Adrenal gland (tissue), 9 donors: ENCODE measurements at regions not wholly inside any gene's neighbourhood (a gene's known extent, or its start where the extent isn't known, plus 50 kb on each side); places are given as distances from the start of the nearest gene placed in this dataset.

Experiments
- DNase-seq, 7 donors: peaks; one replicate each; pipeline ENCODE4 v3.0.0-alpha.2; 2019 to 2020
- H3K27ac ChIP-seq, 5 donors: fragments of 200-600 bp; sonication (generic) in 4 of 5; 1 replicate in 3 of 5; 2 replicates in 2 of 5; pipeline versions ENCODE4 v1.5.1 to v1.8.0; 2016 to 2020; ENCODE audit warnings: mild to moderate bottlenecking in 1 of 5
- H3K27me3 ChIP-seq: fragments of 200-600 bp; 2 replicates; pipeline ENCODE4 v1.8.0; 2021
- H3K36me3 ChIP-seq, 2 donors: fragments of 200-600 bp; replicated peaks in 1 of 2; 1 replicate in 1 of 2; 2 replicates in 1 of 2; pipeline versions ENCODE4 v1.5.1 to v1.8.0; 2018 to 2022
- H3K4me1 ChIP-seq, 2 donors: fragments of 200-600 bp; replicated peaks in 1 of 2; 1 replicate in 1 of 2; 2 replicates in 1 of 2; pipeline versions ENCODE4 v1.5.1 to v1.8.0; 2018 to 2021
- H3K4me3 ChIP-seq, 4 donors: fragments of 200-600 bp; sonication (generic) in 3 of 4; one replicate each; pipeline ENCODE4 v1.5.1; 2016 to 2018
- H3K9me3 ChIP-seq, 3 donors: fragments of 200-600 bp; sonication (generic) in 1 of 3; replicated peaks in 1 of 3; 1 replicate in 2 of 3; 2 replicates in 1 of 3; pipeline versions ENCODE4 v1.5.1 to v1.8.0; 2016 to 2021
- CTCF ChIP-seq, 6 experiments: fragments of 450-650 bp in 4 of 6; fragments of 200-600 bp in 2 of 6; sonication (generic) in 1 of 6; IDR thresholded peaks; 1 replicate in 5 of 6; 2 replicates in 1 of 6; pipeline versions ENCODE4 v1.5.1 to v1.8.0; 2016 to 2021; ENCODE audit warnings: antibody characterized with exemption in 6 of 6, mild to moderate bottlenecking in 2 of 6, moderate library complexity in 1 of 6
- POLR2A ChIP-seq, 2 donors: fragments of 450-650 bp; IDR thresholded peaks; one replicate each; pipeline ENCODE4 v1.6.1; 2017; ENCODE audit warnings: antibody characterized with exemption in 2 of 2, mild to moderate bottlenecking in 2 of 2, moderate library complexity in 1 of 2
- WGBS, 4 donors: extraction: QIAGEN DNeasy Blood & Tissue Kit in 2 of 4; methylation state at CpG; one replicate each; pipeline versions ENCODE4 v1.1.5 to v1.1.7; 2013 to 2017; 5-methylcytosine and 5-hydroxymethylcytosine counted together
- intact Hi-C, 2 donors: fragments of 100-400 bp; cut with DNase I; formaldehyde crosslinking; loops; one replicate each; pipeline versions ENCODE4 v1.14.1 to v1.15.0; 2022 to 2023
- donor health status: healthy with polysubstance abuse.
- donor health status: Bipolar disorder and iron deficiency.
- donor health status: DM: yes; HTN: yes; CAD: no.
- donor health status: DM: no; HTN: no; CAD: no.
- donor health status: DM: no; HTN: no; CAD: no.

GRCh38 chr5:14041528-14042192 is 97.2 kb upstream of the DNAH5 start:
- H3K36me3 ChIP-seq = no peaks in the 10 kb centered on the region
- H3K4me1 ChIP-seq = no peaks in the 10 kb centered on the region
- TF ChIP-seq POLR2A (IDR thresholded peaks at IDR 0.05) (no peak), CTCF (IDR thresholded peaks at IDR 0.05) (no peak)
- DNase-seq = no peak
- no peak overlapping the region for H3K4me3 ChIP-seq
- 73 to 77% (median 74%) methylated on average over 10 to 11 of the region's 11 CpGs for WGBS, 4 donors
- no peak overlapping the region for H3K27ac ChIP-seq
- intact Hi-C loops = no loop called here
- no peaks in the 10 kb centered on the region for H3K27me3 ChIP-seq
- no peaks in the 10 kb centered on the region for H3K9me3 ChIP-seq

- no peaks in the 10 kb centered on the region for H3K9me3 ChIP-seq
- peaks cover 0 to 6% of the 10 kb centered on the region in 2 donors for H3K4me1 ChIP-seq
- H3K36me3 ChIP-seq = no peaks in the 10 kb centered on the region
- 50 to 75% (median 63%) methylated on average over 5 of the region's 5 CpGs for WGBS, 4 donors
- H3K27me3 ChIP-seq = no peaks in the 10 kb centered on the region
- DNase-seq = no peak
- no peak overlapping the region for H3K27ac ChIP-seq
- no peak for TF ChIP-seq POLR2A (IDR thresholded peaks at IDR 0.05)
- intact Hi-C loops = no loop called here
- H3K4me3 ChIP-seq = no peak overlapping the region
These were observed 96.1 kb upstream of the DNAH5 start for GRCh38 chr5:14040542-14040941.

GRCh38 chr5:14039576-14039975 is 95.1 kb upstream of the DNAH5 start:
- TF ChIP-seq CTCF (IDR thresholded peaks at IDR 0.05) = no peak
- no peak for TF ChIP-seq POLR2A (IDR thresholded peaks at IDR 0.05)
- WGBS, 4 donors = 71 to 100% (median 95%) methylated on average over 1 of the region's 1 CpG; no CpG with 5 or more reads in 1 of the 4 donors
- no peak for DNase-seq
- peaks cover 0 to 6% of the 10 kb centered on the region in 2 donors for H3K4me1 ChIP-seq
- H3K9me3 ChIP-seq = no peaks in the 10 kb centered on the region
- H3K36me3 ChIP-seq = no peaks in the 10 kb centered on the region
- no peak overlapping the region for H3K27ac ChIP-seq
- H3K4me3 ChIP-seq = no peak overlapping the region
- intact Hi-C loops = no loop called here
- H3K27me3 ChIP-seq = no peaks in the 10 kb centered on the region

GRCh38 chr5:14039063-14039462 is 94.6 kb upstream of the DNAH5 start:
- H3K36me3 ChIP-seq = no peaks in the 10 kb centered on the region
- 79 to 83% (median 81%) methylated on average over 7 of the region's 7 CpGs for WGBS, 4 donors
- no peaks in the 10 kb centered on the region for H3K27me3 ChIP-seq
- no peak for DNase-seq
- TF ChIP-seq CTCF (IDR thresholded peaks at IDR 0.05) (no peak), POLR2A (IDR thresholded peaks at IDR 0.05) (no peak)
- intact Hi-C loops = no loop called here
- peaks cover 0 to 6% of the 10 kb centered on the region in 2 donors for H3K4me1 ChIP-seq
- H3K27ac ChIP-seq = no peak overlapping the region
- H3K4me3 ChIP-seq = no peak overlapping the region
- no peaks in the 10 kb centered on the region for H3K9me3 ChIP-seq

GRCh38 chr5:14038341-14038959 is 94.0 kb upstream of the DNAH5 start:
- no peak for DNase-seq
- no peaks in the 10 kb centered on the region for H3K9me3 ChIP-seq
- no peak for TF ChIP-seq CTCF (IDR thresholded peaks at IDR 0.05)
- TF ChIP-seq POLR2A (IDR thresholded peaks at IDR 0.05) = no peak
- no peak overlapping the region for H3K4me3 ChIP-seq
- intact Hi-C loops = no loop called here
- WGBS, 4 donors = 67 to 84% (median 76%) methylated on average over 9 to 10 of the region's 10 CpGs
- no peak overlapping the region for H3K27ac ChIP-seq
- no peaks in the 10 kb centered on the region for H3K36me3 ChIP-seq
- H3K27me3 ChIP-seq = no peaks in the 10 kb centered on the region
- H3K4me1 ChIP-seq = peaks cover 0 to 6% of the 10 kb centered on the region in 2 donors
